ENCODE measurements at regions not wholly inside any gene's neighbourhood (a gene's known extent, or its start where the extent isn't known, plus 50 kb on each side); places are given as distances from the start of the nearest gene placed in this dataset.

GRCh38 chr6:82111818-82112217 is 135.7 kb downstream of the IBTK start:
- TF ChIP-seq, protein P1, sequence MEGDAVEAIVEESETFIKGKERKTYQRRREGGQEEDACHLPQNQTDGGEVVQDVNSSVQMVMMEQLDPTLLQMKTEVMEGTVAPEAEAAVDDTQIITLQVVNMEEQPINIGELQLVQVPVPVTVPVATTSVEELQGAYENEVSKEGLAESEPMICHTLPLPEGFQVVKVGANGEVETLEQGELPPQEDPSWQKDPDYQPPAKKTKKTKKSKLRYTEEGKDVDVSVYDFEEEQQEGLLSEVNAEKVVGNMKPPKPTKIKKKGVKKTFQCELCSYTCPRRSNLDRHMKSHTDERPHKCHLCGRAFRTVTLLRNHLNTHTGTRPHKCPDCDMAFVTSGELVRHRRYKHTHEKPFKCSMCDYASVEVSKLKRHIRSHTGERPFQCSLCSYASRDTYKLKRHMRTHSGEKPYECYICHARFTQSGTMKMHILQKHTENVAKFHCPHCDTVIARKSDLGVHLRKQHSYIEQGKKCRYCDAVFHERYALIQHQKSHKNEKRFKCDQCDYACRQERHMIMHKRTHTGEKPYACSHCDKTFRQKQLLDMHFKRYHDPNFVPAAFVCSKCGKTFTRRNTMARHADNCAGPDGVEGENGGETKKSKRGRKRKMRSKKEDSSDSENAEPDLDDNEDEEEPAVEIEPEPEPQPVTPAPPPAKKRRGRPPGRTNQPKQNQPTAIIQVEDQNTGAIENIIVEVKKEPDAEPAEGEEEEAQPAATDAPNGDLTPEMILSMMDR (IDR thresholded peaks at IDR 0.05; ENCODE audit: control extremely low read depth in 1 of 3, insufficient read depth in 1 of 3, low read depth in 1 of 3, low read length in 3 of 3), result no peak
- TF ChIP-seq TAF1 (IDR thresholded peaks at IDR 0.05; ENCODE audit: low read depth, low read length), result no peak
- no peak for TF ChIP-seq KDM5A (IDR thresholded peaks at IDR 0.05; ENCODE audit: low read length)
- no peak for TF ChIP-seq TEAD4 (IDR thresholded peaks at IDR 0.05; ENCODE audit: low read depth, low read length)

Data from H1 (cell line).